Forelimb muscle (tissue), 1 donor: ENCODE measurements at regions not wholly inside any gene's neighbourhood (a gene's known extent, or its start where the extent isn't known, plus 50 kb on each side); places are given as distances from the start of the nearest gene placed in this dataset.
A peak's percentile ranks its signal among the peaks of the same experiment; 100 is the strongest.

Source experiments
- DNase-seq: peaks from one replicate; pipeline ENCODE4 v3.0.0-alpha.2; 2013; ENCODE audit warnings: low read depth

GRCh38 chr1:30379684-30380624, 343.4 kb downstream of the MATN1 start:
- peak; percentile 59 for DNase-seq

DNA sequence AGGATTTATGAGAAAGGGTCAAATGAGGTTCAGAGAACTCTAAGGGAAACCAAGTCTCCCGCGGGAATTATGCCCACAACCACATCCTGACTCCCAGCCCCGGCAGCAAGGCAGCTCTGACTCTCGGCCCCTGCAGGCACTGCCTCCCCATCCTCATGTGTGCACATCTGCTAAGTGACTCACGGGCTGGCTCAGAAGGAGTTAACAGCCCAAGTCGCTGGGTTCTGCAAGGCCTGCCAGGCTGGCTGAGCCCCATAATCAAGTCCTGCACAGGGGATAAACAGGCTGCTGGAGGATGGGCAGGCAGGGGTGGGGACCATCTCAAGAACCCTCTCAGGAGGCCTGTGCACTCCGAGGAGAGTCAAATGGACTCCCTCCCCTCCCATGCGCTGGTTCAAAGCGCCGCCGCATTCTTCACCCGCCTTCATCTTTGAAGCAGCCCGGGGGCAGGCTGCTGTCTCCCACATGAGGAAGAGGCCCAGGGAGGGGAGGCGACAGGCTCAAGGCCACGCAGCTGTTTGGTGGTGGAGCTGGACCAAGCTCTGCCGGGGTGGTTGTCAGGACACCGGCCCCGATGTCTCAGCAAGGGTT, 344.3 kb downstream of the MATN1 start:
- DNase-seq: no peak

- DNase-seq: no peak
Measured at GRCh38 chr1:30378003-30378596, 345.3 kb downstream of the MATN1 start.

- DNase-seq: no peak
Measured at GRCh38 chr1:30377230-30378002, 346.0 kb downstream of the MATN1 start.

DNA sequence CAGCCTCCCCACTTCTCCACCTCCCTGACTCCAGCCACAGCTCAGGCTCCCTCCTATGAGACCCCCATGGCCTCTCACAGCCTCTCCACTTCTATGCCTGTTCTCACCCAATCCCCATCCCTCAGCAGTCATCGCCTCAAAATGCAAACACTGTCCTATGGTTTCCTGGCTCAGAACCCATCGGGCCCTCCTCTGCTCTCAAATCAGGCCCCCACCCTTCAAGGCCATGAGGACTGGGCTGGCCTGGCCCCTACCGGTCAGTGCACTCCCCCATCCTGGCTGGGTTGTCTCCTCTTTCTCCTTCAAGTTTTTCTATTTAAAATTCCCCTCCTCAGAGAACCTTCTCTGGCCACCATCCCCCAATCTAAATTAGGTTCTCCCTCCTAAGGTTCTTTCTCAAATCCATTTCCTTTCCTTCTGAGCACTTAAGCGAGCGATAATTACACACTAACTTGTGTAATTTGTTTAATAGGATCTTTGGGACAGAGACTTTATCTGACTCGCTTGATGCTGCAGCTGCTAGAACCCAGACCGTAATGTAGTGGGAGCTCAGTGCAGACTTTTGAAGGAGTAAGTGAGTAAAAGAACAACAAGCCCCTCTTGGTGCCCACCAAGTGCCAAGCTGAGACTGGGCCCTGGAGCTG, 347.2 kb downstream of the MATN1 start:
- DNase-seq: no peak

DNA sequence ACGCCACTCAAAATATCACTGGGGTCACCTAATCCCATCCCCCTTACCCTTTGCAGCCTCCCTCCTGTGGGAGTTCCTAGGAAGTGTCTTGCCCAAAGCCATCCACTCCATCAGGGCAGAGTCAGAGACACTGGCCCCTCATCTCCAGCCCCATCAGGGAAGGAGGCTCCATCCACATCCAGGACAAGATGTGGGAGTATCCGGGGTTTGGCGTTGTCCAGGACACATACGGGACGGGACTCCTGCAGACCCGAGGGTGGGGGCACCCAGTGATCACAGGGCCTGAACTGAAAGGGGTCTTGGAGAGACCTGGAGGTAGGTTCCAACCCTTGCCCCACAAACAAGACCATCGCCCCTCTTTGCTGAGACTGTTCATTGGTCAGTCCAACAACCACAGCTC, 348.2 kb downstream of the MATN1 start:
- no peak for DNase-seq

DNA sequence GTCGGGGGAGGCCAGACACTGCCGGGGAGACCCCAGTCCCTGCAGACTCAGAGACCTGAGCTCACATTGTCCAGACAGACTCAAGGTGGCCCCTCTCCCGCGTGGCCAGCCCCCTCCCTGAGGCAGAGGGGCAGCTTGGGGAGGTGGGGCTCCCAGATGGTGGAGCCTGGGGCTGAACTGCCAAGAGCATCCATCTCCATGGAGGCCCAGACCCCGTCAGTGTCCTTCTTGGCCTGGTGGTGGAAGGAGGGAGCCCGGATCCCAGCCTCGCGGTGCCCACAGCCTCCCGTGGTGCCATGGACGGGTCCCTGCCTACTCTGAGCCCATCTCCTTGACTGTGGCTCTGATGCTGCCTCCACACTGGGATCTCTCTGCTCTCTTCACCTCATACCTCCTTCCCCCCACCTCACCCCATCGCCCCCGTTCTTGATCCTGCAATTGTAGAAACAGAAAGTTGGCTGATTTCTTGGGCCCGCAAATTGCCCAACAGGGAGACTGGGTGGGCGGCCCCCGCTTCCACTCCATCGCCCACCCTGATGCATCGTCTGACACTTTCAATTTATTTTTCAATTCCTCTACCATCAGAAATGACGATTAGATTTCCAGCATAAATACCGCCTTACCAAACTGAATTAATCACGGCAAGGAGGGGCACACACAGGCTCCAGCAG, 348.9 kb downstream of the MATN1 start:
- DNase-seq: no peak

GRCh38 chr1:30373471-30374399, 349.6 kb downstream of the MATN1 start:
- DNase-seq: no peak

DNA sequence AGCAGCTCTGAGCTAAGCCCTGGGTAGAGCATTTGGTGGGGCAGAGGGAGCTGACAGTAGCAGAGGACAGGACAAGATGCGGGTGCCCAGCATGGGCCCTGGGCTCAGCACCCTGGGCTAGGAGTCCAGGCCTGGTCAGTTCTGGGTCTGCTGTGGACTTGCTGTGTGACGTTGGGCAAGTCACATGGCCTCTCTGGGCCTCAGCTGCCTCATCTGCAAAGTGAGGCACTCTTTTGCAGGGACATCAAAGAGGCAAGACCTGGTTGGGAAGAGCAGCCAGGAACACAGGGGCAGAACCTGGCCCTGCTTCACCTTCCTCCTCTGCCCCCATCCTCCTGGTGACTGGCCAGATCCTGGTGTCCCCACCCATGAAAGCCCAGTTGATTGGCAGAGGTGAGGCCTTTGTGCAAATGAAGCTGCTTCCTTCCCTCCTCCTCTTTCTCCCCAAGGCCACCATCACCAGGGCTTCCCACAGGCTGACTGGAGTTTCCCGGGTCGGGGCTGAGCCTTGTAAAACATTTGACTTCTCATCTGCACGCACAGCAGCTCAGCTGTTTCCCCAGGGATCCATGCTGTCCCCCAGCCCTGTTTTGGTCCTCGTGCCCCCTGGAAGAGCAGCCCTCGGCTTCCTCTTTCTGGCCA, 350.5 kb downstream of the MATN1 start:
- no peak for DNase-seq

DNA sequence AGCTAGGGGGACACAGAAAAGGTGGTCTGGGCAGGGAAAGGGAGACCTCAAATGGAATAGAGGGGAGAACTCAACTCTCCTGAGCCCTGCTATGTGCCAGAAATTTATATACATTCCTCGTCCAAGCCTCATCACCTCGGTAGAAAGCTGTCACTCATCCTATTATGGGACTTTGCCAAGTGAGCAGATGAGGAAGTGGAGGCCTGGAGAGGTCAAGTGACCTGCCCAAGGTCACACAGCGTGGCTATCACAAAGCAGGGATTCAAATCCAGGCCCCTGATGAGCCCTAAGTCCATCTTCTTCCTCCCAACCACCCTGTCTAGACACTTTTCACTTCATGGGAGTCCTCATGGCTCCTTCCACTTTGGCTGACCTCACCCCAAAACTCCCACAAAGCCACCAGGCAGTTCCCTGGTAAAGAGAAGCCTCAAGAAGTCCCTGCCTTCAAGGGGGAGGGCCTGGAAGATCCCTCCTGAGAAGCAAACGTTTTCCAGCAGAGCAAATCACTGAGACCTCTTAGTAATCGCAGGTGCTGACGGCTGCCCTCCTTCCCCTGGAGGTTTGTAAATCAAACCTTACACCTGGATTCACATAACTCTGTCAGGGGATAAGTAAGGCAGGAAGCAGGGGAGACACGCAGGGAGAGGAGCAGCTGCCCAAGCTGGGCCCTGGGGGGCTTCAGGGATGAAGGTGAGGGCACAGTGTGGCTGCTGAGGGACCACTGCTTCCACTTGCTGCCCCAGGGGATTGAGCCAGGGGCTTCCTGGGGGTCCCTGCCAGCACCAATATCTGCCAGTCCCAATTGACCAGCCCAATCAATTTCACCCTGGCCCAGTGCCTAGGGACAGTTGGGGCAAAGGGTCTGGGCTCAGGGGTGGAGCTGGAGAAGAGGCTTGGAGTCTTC, 351.2 kb downstream of the MATN1 start:
- DNase-seq: no peak

DNA sequence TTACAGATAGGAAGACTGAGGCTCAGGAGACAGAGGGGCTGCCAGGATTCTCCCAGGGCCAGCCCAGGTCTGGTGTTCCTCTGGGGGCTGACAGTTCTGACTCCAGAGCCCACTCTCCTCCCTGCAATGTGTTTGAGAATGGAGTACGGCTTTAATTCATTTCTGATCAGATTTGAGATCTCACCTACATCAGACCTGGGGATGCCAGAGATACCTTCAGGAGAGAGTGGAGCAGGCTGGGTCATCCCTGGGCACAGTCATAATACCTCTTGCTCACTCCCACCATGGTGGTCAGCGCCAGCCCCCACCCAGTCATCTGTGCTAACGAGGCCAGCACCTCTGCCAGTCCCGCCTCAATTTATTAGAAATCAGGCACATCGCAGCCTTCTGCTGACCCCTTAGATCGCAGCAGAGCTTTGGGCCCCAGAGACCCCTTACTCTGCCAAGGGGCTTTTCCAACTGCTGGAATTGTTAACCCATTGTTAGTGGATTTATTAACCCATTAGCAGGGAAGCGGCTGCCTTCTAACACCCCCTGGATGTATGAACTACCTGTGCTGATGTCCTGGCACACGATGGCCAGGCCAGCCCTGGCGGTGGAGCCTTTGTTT, 352.1 kb downstream of the MATN1 start:
- no peak for DNase-seq

- DNase-seq: no peak
Measured at GRCh38 chr1:30368651-30369240, 354.6 kb downstream of the MATN1 start.

DNA sequence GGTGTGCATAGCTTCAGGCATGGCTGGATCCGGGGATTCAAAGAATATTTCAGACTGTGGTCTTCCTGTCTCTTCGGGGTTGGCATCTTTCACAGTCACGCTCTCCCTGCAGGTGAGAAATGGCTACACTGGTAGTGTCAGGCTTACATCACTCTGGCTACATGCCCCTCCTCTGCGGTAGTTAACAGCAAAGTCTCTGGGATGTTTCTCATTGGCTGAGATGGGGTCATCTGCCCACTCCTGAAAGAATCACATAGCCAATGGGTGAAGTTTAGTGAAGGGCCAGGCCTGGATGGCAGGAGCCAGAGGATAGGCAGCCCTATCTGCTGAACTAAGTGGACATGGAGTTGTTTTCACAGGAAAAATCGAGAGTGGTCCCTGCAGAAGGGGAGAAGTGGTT, 356.5 kb downstream of the MATN1 start:
- no peak for DNase-seq

GRCh38 chr1:30366199-30366598, 357.2 kb downstream of the MATN1 start:
- no peak for DNase-seq

GRCh38 chr1:30365596-30365995, 357.8 kb downstream of the MATN1 start:
- DNase-seq: no peak

GRCh38 chr1:30363031-30363430, 360.4 kb downstream of the MATN1 start:
- no peak for DNase-seq

- no peak for DNase-seq
Measured at GRCh38 chr1:30362603-30362990, 360.8 kb downstream of the MATN1 start.
